NCI-H1417 treated with DMSO at 0.1 percent for 48 hours (cell line): ENCODE measurements at regions not wholly inside any gene's neighbourhood (a gene's known extent, or its start where the extent isn't known, plus 50 kb on each side); places are given as distances from the start of the nearest gene placed in this dataset.
"Not testable (repeated sequence)": the region's sequence is repeated elsewhere in the genome, so short reads cannot be mapped to it uniquely, and the experiment has no call there.

Experiments
- DNase-seq: peaks from one replicate; lab custom pipeline; 2025; lab: John Stamatoyannopoulos, UW

- no peak for DNase-seq
These were observed 49.9 kb upstream of the CAPRIN1 start for GRCh38 chr11:34001557-34002064.

- DNase-seq, result no peak
These were observed 52.1 kb upstream of the CAPRIN1 start for GRCh38 chr11:33999393-33999792.

GRCh38 chr11:33997584-33998251, 53.8 kb upstream of the CAPRIN1 start:
- DNase-seq, result no peak

- peak; percentile 28 for DNase-seq
These were observed 54.8 kb upstream of the CAPRIN1 start for GRCh38 chr11:33996498-33997454.

- no peak for DNase-seq
These were observed 56.6 kb upstream of the CAPRIN1 start for GRCh38 chr11:33994937-33995336.

- not testable (repeated sequence) for DNase-seq
These were observed 60.4 kb upstream of the CAPRIN1 start for GRCh38 chr11:33991136-33991535.

- not testable (repeated sequence) for DNase-seq
These were observed 61.4 kb upstream of the CAPRIN1 start for GRCh38 chr11:33990131-33990530.

GRCh38 chr11:33989461-33989860, 62.1 kb upstream of the CAPRIN1 start:
- no peak for DNase-seq

GRCh38 chr11:33988586-33989370, 62.8 kb upstream of the CAPRIN1 start:
- DNase-seq, result no peak

- no peak for DNase-seq
These were observed 63.5 kb upstream of the CAPRIN1 start for GRCh38 chr11:33987975-33988580.

GRCh38 chr11:33987545-33987944, 64.0 kb upstream of the CAPRIN1 start:
- DNase-seq, result no peak

GRCh38 chr11:33986597-33987501, 64.7 kb upstream of the CAPRIN1 start:
- DNase-seq, result not testable (repeated sequence)

- DNase-seq, result no peak
These were observed 66.7 kb upstream of the CAPRIN1 start for GRCh38 chr11:33984682-33985389.

- DNase-seq, result no peak
These were observed 68.9 kb upstream of the CAPRIN1 start for GRCh38 chr11:33982661-33983060.

- no peak for DNase-seq
These were observed 70.6 kb upstream of the CAPRIN1 start for GRCh38 chr11:33980897-33981296.

- DNase-seq, result no peak
These were observed 73.2 kb upstream of the CAPRIN1 start for GRCh38 chr11:33978376-33978775.

GRCh38 chr11:33977676-33978075, 73.9 kb upstream of the CAPRIN1 start:
- DNase-seq, result no peak

GRCh38 chr11:33976495-33977199, 74.9 kb upstream of the CAPRIN1 start:
- no peak for DNase-seq

GRCh38 chr11:33974804-33975203, 76.7 kb upstream of the CAPRIN1 start:
- no peak for DNase-seq
